ENCODE measurements at regions not wholly inside any gene's neighbourhood (a gene's known extent, or its start where the extent isn't known, plus 50 kb on each side); places are given as distances from the start of the nearest gene placed in this dataset.

- DNase-seq (ENCODE audit: low spot score): peak; percentile 8
- peaks cover 19% of the 10 kb centered on the region for H3K4me1 ChIP-seq (ENCODE audit: insufficient read depth, low read length)
- WGBS (ENCODE audit: low lambda C conversion rate): 52% methylated on average over 16 of the region's 22 CpGs
- FAIRE-seq: no peak
- no peak overlapping the region for H2AFZ ChIP-seq (ENCODE audit: low read length)
- no peaks in the 10 kb centered on the region for H3K79me2 ChIP-seq (ENCODE audit: insufficient read depth, low read length)
- no peak overlapping the region; the same call in 1 of the 2 replicates for H3K4me2 ChIP-seq (ENCODE audit: low read depth, low read length)
- ChIA-PET POLR2A (no interaction called here), CTCF (ENCODE audit: low intra/inter-chr PET ratio, low total read pairs) (no interaction called here)
- TF ChIP-seq STAG1 (CRISPR knock-in tag; IDR thresholded peaks at IDR 0.05) (peak; percentile 20; the same call in 1 of the 2 replicates), ESRRA (CRISPR knock-in tag; IDR thresholded peaks at IDR 0.05; ENCODE audit: low read depth) (no peak), SIX1 (CRISPR knock-in tag; IDR thresholded peaks at IDR 0.05; ENCODE audit: borderline replicate concordance) (no peak), SNAPC4 (CRISPR knock-in tag; IDR thresholded peaks at IDR 0.05) (peak; percentile 74; the same call in 1 of the 2 replicates), SRF (IDR thresholded peaks at IDR 0.05; ENCODE audit: low read depth, low read length) (no peak), CTCF (CRISPR knock-in tag; IDR thresholded peaks at IDR 0.05) (peak; percentile 52), ZBTB43 (CRISPR knock-in tag; conservative IDR thresholded peaks at IDR 0.05) (no peak), BCL6 (CRISPR knock-in tag; IDR thresholded peaks at IDR 0.05) (0 out of 2 replicates have a peak, but pooled peaks have one; percentile 9), KDM2A (CRISPR knock-in tag; IDR thresholded peaks at IDR 0.05; ENCODE audit: borderline replicate concordance, low read depth) (no peak), SOX5 (CRISPR knock-in tag; IDR thresholded peaks at IDR 0.05; ENCODE audit: borderline replicate concordance) (no peak)
- no peaks in the 10 kb centered on the region for H3K9me3 ChIP-seq (ENCODE audit: low read length)
- H3K9ac ChIP-seq (ENCODE audit: insufficient read depth, low read depth, low read length): no peak overlapping the region
- H3K27me3 ChIP-seq (ENCODE audit: control insufficient read depth in 1 of 2, insufficient read depth in 2 of 2, low read length in 2 of 2): peaks cover 6 to 64% of the 10 kb centered on the region in 2 experiments
- no peaks in the 10 kb centered on the region for H3K36me3 ChIP-seq (replicated peaks in 1 of 2; ENCODE audit: control insufficient read depth in 1 of 2, insufficient read depth in 2 of 2, low read length in 2 of 2)
- no peaks in the 10 kb centered on the region for H4K20me1 ChIP-seq (ENCODE audit: insufficient read depth, low read length)
- BruUV-seq (replicated peaks): no TSS peak
- H3K27ac ChIP-seq (ENCODE audit: extremely low read length, insufficient read depth, low read length): no peak overlapping the region
- peak; percentile 41 for ATAC-seq
- H3K4me3 ChIP-seq (replicated peaks in 1 of 3; ENCODE audit: insufficient read depth in 1 of 3, low read depth in 2 of 3, low read length in 3 of 3): no peak overlapping the region
- intact Hi-C loops (cut with micrococcal nuclease; ENCODE audit: unreplicated experiment): no loop called here
- in situ Hi-C loops (cut with HindIII; ENCODE audit: extremely low pct_ligation_motif_present, low pct_unique_long_range_greater_than_20kb): no loop called here
Measured at GRCh38 chr4:7124689-7125442, 57.0 kb upstream of the GRPEL1 start.

All from HepG2 (cell line).